ENCODE measurements at regions not wholly inside any gene's neighbourhood (a gene's known extent, or its start where the extent isn't known, plus 50 kb on each side); places are given as distances from the start of the nearest gene placed in this dataset.

DNA sequence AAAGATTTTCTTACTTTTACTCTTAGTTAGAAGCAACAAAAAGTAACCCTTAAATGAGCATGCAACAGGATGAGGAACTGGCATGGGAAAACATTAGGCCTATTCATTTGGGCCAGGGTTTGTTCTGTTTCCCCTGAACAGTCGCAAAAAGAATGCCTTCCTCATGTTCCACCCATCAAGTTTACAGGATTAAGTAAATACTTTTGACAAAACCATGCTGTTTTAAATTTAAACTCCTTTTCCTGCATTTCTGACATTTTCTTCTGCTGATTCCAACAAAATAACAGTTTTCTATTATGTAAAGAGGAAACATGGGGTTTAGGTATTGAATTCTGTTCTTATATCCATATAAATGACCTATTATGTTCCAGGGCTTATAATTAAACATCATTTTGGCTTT lies 236.6 kb upstream of the ACTBL2 start:
- TF ChIP-seq, protein P1, sequence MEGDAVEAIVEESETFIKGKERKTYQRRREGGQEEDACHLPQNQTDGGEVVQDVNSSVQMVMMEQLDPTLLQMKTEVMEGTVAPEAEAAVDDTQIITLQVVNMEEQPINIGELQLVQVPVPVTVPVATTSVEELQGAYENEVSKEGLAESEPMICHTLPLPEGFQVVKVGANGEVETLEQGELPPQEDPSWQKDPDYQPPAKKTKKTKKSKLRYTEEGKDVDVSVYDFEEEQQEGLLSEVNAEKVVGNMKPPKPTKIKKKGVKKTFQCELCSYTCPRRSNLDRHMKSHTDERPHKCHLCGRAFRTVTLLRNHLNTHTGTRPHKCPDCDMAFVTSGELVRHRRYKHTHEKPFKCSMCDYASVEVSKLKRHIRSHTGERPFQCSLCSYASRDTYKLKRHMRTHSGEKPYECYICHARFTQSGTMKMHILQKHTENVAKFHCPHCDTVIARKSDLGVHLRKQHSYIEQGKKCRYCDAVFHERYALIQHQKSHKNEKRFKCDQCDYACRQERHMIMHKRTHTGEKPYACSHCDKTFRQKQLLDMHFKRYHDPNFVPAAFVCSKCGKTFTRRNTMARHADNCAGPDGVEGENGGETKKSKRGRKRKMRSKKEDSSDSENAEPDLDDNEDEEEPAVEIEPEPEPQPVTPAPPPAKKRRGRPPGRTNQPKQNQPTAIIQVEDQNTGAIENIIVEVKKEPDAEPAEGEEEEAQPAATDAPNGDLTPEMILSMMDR (conservative IDR thresholded peaks at IDR 0.05) = no peak
- no peaks in the 10 kb centered on the region for H3K36me3 Mint-ChIP-seq (ENCODE audit: low read depth)
- Histone ChIP-seq H3K4me3 (ENCODE audit: low read length) (no peak overlapping the region), H3K27ac (ENCODE audit: low read depth, low read length) (no peak overlapping the region), H3K27me3 (ENCODE audit: control insufficient read depth, insufficient read depth, low read length, poor library complexity, severe bottlenecking) (no peaks in the 10 kb centered on the region), H3K36me3 (ENCODE audit: control insufficient read depth, insufficient read depth, low read length) (no peaks in the 10 kb centered on the region), H3K9ac (ENCODE audit: extremely low read depth, low read length, poor library complexity, severe bottlenecking) (no peak overlapping the region), H3K9me3 (ENCODE audit: control insufficient read depth, low read length) (no peaks in the 10 kb centered on the region), H3K4me1 (ENCODE audit: control insufficient read depth, insufficient read depth, low read length) (no peaks in the 10 kb centered on the region)
- no peaks in the 10 kb centered on the region for H3K4me1 Mint-ChIP-seq
- DNase-seq = no peak
- H3K9me3 Mint-ChIP-seq = no peaks in the 10 kb centered on the region
- H3K27ac Mint-ChIP-seq = no peak overlapping the region
- no peak overlapping the region for H3K4me3 Mint-ChIP-seq
- 88 to 89% methylated on average over 1 of the region's 1 CpG for WGBS, 2 experiments (ENCODE audit: insufficient coverage in 1 of 2, insufficient read length in 1 of 2)
- no peaks in the 10 kb centered on the region for H3K27me3 Mint-ChIP-seq (ENCODE audit: insufficient read depth)

DNA sequence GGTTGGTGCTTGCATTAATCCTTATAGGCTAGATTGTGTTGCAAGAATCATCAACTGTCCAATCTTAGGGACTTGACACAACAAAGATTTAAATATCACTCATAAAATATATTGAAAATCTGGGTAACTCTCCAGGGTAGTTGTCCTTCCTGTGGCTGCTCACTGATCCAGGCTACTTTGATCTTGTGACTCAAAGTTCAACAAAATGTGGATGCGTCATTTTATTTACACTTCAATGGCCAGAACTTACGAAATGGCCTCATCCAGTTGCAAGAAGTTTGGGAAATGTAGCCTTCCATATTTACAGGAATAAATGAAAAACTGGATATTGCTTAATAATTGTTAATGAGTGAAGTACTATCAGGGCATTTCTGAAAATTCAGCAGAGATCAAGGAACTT lies 235.5 kb upstream of the ACTBL2 start:
- H3K4me3 Mint-ChIP-seq = no peak overlapping the region
- Histone ChIP-seq H3K4me3 (ENCODE audit: low read length) (no peak overlapping the region), H3K27ac (ENCODE audit: low read depth, low read length) (no peak overlapping the region), H3K27me3 (ENCODE audit: control insufficient read depth, insufficient read depth, low read length, poor library complexity, severe bottlenecking) (no peaks in the 10 kb centered on the region), H3K9me3 (ENCODE audit: control insufficient read depth, low read length) (no peaks in the 10 kb centered on the region), H3K36me3 (ENCODE audit: control insufficient read depth, insufficient read depth, low read length) (no peaks in the 10 kb centered on the region), H3K4me1 (ENCODE audit: control insufficient read depth, insufficient read depth, low read length) (no peaks in the 10 kb centered on the region), H3K9ac (ENCODE audit: extremely low read depth, low read length, poor library complexity, severe bottlenecking) (no peak overlapping the region)
- H3K27ac Mint-ChIP-seq = no peak overlapping the region
- no peaks in the 10 kb centered on the region for H3K4me1 Mint-ChIP-seq
- no peak for DNase-seq
- no peaks in the 10 kb centered on the region for H3K27me3 Mint-ChIP-seq (ENCODE audit: insufficient read depth)
- H3K36me3 Mint-ChIP-seq (ENCODE audit: low read depth) = no peaks in the 10 kb centered on the region
- no peaks in the 10 kb centered on the region for H3K9me3 Mint-ChIP-seq
- WGBS, 2 experiments (ENCODE audit: insufficient coverage in 1 of 2, insufficient read length in 1 of 2) = 0 to 48% methylated on average over 1 to 2 of the region's 2 CpGs
- TF ChIP-seq, protein P1 (conservative IDR thresholded peaks at IDR 0.05) = no peak

DNA sequence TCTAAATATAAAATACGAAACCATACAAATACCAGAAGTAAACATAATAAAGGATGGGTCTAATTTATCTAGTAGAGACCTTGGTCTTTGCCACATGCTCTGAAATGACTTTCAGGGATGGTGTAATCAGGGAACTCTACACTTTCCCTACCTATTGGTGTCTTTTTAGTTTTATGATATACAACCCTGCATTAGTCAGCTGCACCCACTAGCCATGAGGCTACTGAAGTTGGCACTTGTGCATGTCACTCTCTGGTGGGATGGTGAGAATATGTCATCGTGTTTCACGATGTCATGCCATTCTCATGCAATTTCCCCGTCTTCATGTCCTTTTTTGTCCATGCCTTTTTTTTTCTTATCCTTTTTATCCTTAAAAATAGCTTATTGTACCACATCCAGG lies 234.9 kb upstream of the ACTBL2 start:
- DNase-seq = no peak
- WGBS, 2 experiments (ENCODE audit: insufficient coverage in 1 of 2, insufficient read length in 1 of 2) = 92 to 94% methylated on average over 3 of the region's 4 CpGs
- Histone ChIP-seq H3K27me3 (ENCODE audit: control insufficient read depth, insufficient read depth, low read length, poor library complexity, severe bottlenecking) (no peaks in the 10 kb centered on the region), H3K4me1 (ENCODE audit: control insufficient read depth, insufficient read depth, low read length) (no peaks in the 10 kb centered on the region), H3K9ac (ENCODE audit: extremely low read depth, low read length, poor library complexity, severe bottlenecking) (no peak overlapping the region), H3K27ac (ENCODE audit: low read depth, low read length) (no peak overlapping the region), H3K4me3 (ENCODE audit: low read length) (no peak overlapping the region), H3K9me3 (ENCODE audit: control insufficient read depth, low read length) (no peaks in the 10 kb centered on the region), H3K36me3 (ENCODE audit: control insufficient read depth, insufficient read depth, low read length) (no peaks in the 10 kb centered on the region)
- no peaks in the 10 kb centered on the region for H3K27me3 Mint-ChIP-seq (ENCODE audit: insufficient read depth)
- no peaks in the 10 kb centered on the region for H3K9me3 Mint-ChIP-seq
- H3K4me1 Mint-ChIP-seq = no peaks in the 10 kb centered on the region
- TF ChIP-seq, protein P1 (conservative IDR thresholded peaks at IDR 0.05) = no peak
- no peak overlapping the region for H3K27ac Mint-ChIP-seq
- no peaks in the 10 kb centered on the region for H3K36me3 Mint-ChIP-seq (ENCODE audit: low read depth)
- no peak overlapping the region for H3K4me3 Mint-ChIP-seq

All from endodermal cell (in vitro differentiated cells).